HG03469 (cell line): ENCODE measurements at regions not wholly inside any gene's neighbourhood (a gene's known extent, or its start where the extent isn't known, plus 50 kb on each side); places are given as distances from the start of the nearest gene placed in this dataset.
"Not testable (repeated sequence)": the region's sequence is repeated elsewhere in the genome, so short reads cannot be mapped to it uniquely, and the experiment has no call there.

ENCODE experiments used
- ATAC-seq: cut with Tn5 transposase; IDR thresholded peaks from one replicate; pipeline ENCODE4 v1.9.1; 2021; ENCODE audit warnings: mild to moderate bottlenecking, moderate library complexity, moderate number of reproducible peaks; ENCODE audit not compliant: unreplicated experiment

- ATAC-seq = no peak
Measured at GRCh38 chr2:57465067-57465466, 581.5 kb upstream of the VRK2 start.

- ATAC-seq = no peak
Measured at GRCh38 chr2:57465967-57466366, 580.6 kb upstream of the VRK2 start.

DNA sequence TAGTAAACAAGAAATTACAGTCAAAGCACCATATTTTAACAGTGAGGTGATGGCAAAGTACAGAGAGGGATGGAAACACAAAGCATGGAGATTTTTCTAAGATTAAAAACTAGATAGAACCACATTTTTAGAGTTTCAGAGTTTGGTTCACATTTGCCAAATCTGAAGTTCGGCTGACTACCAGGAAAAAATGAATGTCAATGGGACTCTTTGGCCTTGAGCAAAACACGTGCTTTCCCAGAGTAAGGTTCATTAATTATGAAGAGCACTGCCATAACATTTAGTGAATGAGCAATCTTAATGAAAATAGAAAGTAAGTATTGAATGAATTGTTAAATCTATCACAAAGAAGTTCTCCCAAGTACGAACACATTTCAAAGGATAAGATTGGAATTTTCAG is 571.2 kb upstream of the VRK2 start:
- no peak for ATAC-seq

DNA sequence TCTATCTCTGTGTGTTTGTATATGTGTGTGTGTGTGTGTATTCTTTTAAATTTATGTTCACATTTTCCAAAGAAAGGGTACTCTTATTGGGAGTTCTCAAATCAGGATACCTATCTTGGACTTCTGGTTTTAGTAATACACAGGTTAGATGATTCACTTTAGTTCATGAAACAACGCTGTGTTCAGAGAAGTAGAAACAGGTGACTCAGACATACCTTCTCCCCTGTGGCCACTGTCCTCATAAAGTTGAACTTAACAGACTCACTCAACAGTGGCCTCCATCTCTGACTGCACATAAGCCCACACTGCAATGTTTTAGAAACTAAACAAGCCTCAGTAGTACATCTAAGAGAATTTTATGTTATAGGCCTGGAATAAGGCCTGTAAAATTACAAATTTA is 566.6 kb upstream of the VRK2 start:
- no peak for ATAC-seq

- no peak for ATAC-seq
Measured at GRCh38 chr2:57488061-57488460, 558.5 kb upstream of the VRK2 start.

GRCh38 chr2:57490741-57491140 is 555.9 kb upstream of the VRK2 start:
- no peak for ATAC-seq

DNA sequence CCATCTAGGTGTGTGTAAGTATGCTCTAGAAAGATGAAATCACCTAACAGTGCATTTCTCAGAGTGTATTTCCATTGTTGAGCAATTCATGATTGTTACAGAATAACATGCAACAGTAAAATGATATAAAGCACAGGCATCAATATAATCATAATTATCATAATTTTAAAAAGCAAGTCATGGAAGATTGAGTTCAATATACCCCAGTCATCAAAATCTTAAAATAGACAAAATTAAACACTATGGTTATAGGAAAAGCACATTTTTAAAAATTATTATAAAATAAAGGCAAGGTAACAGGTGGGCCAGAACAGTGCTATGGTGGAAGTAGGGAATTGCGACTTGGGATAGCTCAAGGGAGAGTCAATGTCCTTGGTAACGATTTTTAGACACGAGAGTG is 555.4 kb upstream of the VRK2 start:
- no peak for ATAC-seq

DNA sequence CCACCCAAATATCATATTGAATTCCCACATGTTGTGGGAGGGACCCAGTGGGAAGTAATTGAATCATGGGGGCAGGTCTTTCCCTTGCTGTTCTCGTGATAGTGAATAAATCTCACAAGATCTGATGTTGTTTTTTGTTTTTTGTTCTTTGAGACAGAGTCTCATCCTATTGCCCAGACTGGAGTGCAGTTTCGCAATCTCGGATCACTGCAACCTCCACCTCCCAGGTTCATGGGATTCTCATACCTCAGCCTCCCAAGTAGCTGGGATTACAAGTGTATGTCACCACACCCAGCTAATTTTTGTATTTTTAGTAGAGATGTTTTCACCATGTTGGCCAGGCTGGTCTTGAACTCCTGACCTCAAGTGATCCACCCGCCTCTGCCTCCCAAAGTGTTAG is 552.6 kb upstream of the VRK2 start:
- not testable (repeated sequence) for ATAC-seq

- peak; percentile 66 for ATAC-seq
Measured at GRCh38 chr2:57497489-57498096, 549.0 kb upstream of the VRK2 start.

GRCh38 chr2:57504787-57505186 is 541.8 kb upstream of the VRK2 start:
- ATAC-seq = no peak

GRCh38 chr2:57509189-57509588 is 537.4 kb upstream of the VRK2 start:
- no peak for ATAC-seq

DNA sequence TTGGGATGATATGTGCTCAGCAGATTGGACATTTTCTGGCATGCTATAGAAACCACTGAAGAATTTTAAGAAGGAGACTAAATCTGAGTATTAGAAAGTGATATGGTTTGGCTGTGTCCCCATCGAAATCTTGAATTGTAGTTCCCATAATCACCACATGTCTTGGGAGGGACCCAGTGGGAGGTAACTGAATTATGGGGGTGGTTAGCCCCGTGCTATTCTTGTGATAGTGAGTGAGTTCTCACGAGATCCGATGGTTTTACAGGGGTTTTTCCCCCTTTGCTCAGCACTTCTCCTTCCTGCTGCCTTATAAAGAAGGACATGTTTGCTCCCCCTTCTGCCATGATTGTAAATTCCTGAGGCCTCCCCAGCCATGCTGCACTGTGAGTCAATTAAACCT is 535.9 kb upstream of the VRK2 start:
- no peak for ATAC-seq

- ATAC-seq = no peak
Measured at GRCh38 chr2:57515366-57515765, 531.2 kb upstream of the VRK2 start.

- peak; percentile 86 for ATAC-seq
Measured at GRCh38 chr2:57516698-57517340, 529.8 kb upstream of the VRK2 start.

DNA sequence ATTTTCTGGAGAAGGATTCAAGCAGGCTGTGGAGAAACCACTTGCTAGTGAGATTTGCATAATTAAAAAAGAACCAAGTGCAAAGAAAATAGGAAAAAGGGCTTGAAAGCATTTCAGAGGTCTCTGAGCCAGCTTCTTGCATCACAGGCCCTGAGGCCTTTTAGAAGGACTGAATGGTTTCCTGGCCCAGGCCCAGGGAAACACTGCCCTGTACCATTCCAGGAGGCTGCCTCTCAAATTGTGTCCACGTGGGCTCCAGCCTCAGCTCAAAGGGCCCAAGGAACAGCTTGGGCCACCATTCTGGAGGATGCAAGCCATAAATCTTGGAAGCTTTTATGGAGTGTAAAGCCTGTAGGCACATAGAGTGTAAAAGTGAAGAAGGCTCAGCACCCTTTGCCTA is 523.3 kb upstream of the VRK2 start:
- no peak for ATAC-seq

GRCh38 chr2:57527685-57528084 is 518.9 kb upstream of the VRK2 start:
- no peak for ATAC-seq

DNA sequence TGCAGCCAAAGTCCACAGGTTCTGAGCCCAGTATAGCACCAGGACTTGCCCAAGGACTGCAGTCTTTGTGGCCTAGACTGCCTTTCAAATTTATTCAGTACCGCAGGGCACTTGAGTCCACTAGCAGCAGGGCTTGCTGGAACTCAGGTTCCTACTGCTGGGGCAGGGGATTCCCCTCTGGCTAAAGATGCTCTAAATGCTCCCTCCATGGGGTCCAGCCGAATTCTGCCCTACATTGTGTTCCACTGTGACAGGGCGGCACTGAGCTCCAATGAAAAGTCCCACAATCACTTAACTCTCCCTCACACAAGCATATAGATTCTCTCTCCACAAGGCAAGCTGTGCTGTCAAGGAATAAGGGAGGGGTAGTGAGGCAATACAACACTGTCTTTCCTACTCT is 518.1 kb upstream of the VRK2 start:
- no peak for ATAC-seq

GRCh38 chr2:57534358-57534757 is 512.2 kb upstream of the VRK2 start:
- ATAC-seq = no peak

- ATAC-seq = peak; percentile 61
Measured at GRCh38 chr2:57536535-57537231, 509.9 kb upstream of the VRK2 start.

- no peak for ATAC-seq
Measured at GRCh38 chr2:57539761-57540160, 506.8 kb upstream of the VRK2 start.

- ATAC-seq = no peak
Measured at GRCh38 chr2:57542081-57542480, 504.5 kb upstream of the VRK2 start.

DNA sequence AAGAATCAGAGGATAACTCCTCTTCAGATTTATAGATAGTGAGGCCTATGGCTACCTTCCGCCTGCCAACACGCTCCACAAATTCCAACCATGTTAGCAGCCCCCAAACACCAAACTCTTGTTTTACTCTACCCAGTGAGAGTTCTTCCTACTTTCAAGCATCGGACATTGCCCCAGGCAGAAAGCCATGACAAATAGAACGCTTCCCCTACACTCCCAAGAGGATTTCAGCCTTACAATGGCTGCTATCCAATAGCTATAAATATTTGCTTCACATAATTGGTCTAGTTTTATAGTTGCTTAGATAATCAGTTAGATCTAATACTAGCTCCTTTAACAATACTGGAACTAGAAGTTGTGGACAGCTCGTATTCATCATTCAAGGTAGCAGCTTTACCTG is 503.4 kb upstream of the VRK2 start:
- no peak for ATAC-seq
